HepG2 (cell line): ENCODE measurements at regions not wholly inside any gene's neighbourhood (a gene's known extent, or its start where the extent isn't known, plus 50 kb on each side); places are given as distances from the start of the nearest gene placed in this dataset.

Source experiments
- ATAC-seq: fragments of 200-7000 bp; cut with Tn5 transposase; 3 replicates; pipeline ENCODE4 v1.9.1; 2020; ENCODE audit warnings: mild to moderate bottlenecking, moderate library complexity
- BruUV-seq: library from RNA; stranded (reverse); fragments of 400-500 nt; replicated peaks from 2 replicates; lab custom pipeline; 2021; lab: Mats Ljungman, UMichigan
- CTCF ChIA-PET: fragments of 300-600 bp; formaldehyde crosslinking; extraction: SDS; loops from one replicate; lab custom pipeline; 2021; ENCODE audit warnings: low total read pairs, inconsistent platforms, low intra/inter-chr PET ratio; lab: Yijun Ruan, JAX
- POLR2A ChIA-PET: fragments of 350-600 bp; sonication (Branson Sonifier 250); formaldehyde crosslinking; loops from one replicate; lab custom pipeline; 2020; ENCODE audit warnings: antibody characterized with exemption, inconsistent platforms; lab: Yijun Ruan, JAX
- DNase-seq: peaks from one replicate; pipeline ENCODE4 v3.0.0-alpha.2; 2015; ENCODE audit warnings: low spot score
- FAIRE-seq: peaks from 3 replicates; lab custom pipeline; 2011; peaks lifted over from hg19 to GRCh38; lab: Jason Lieb, UNC
- H2AFZ ChIP-seq: one replicate; pipeline ENCODE4 v1.6.1; 2011; ENCODE audit warnings: low read length, inconsistent platforms
- H3K27ac ChIP-seq: fragments of 300-600 bp; 3 replicates; pipeline ENCODE4 v1.8.0; 2011; ENCODE audit warnings: mixed run types, mild to moderate bottlenecking, mixed read lengths, low read length, inconsistent platforms; ENCODE audit not compliant: insufficient read depth; ENCODE audit errors: extremely low read length
- H3K27me3 ChIP-seq, 2 experiments: fragments of 200-600 bp in 1 of 2; 2 replicates in 1 of 2; 3 replicates in 1 of 2; pipeline versions ENCODE4 v1.6.0 to v1.8.0; 2011; ENCODE audit warnings: low read length in 2 of 2, mild to moderate bottlenecking in 2 of 2, moderate library complexity in 2 of 2, inconsistent platforms in 1 of 2; ENCODE audit not compliant: insufficient read depth in 2 of 2, control insufficient read depth in 1 of 2
- H3K36me3 ChIP-seq, 2 experiments: fragments of 200-600 bp in 1 of 2; replicated peaks in 1 of 2; 2 replicates in 1 of 2; 3 replicates in 1 of 2; pipeline versions ENCODE4 v1.5.1 to v1.8.0; 2011; ENCODE audit warnings: low read length in 2 of 2, inconsistent platforms in 1 of 2; ENCODE audit not compliant: insufficient read depth in 2 of 2, control insufficient read depth in 1 of 2
- H3K4me1 ChIP-seq: 2 replicates; pipeline ENCODE4 v1.5.1; 2012; ENCODE audit warnings: low read length, inconsistent platforms; ENCODE audit not compliant: insufficient read depth
- H3K4me2 ChIP-seq: 2 replicates; pipeline ENCODE4 v1.6.0; 2011; ENCODE audit warnings: low read depth, low read length, inconsistent platforms
- H3K4me3 ChIP-seq, 3 experiments: fragments of 200-600 bp in 1 of 3; sonication (generic), shearing (Covaris generic) in 1 of 3; replicated peaks in 1 of 3; 2 replicates each; pipeline ENCODE4 v1.5.1; 2011 to 2016; ENCODE audit warnings: low read length in 3 of 3, inconsistent platforms in 2 of 3, low read depth in 2 of 3, mild to moderate bottlenecking in 2 of 3, control low read depth in 1 of 3, mixed read lengths in 1 of 3; ENCODE audit not compliant: insufficient read depth in 1 of 3
- H3K79me2 ChIP-seq: one replicate; pipeline ENCODE4 v1.6.1; 2011; ENCODE audit warnings: low read length, inconsistent platforms; ENCODE audit not compliant: insufficient read depth
- H3K9ac ChIP-seq: 2 replicates; pipeline ENCODE4 v1.6.0; 2011; ENCODE audit warnings: mild to moderate bottlenecking, low read depth, low read length, inconsistent platforms; ENCODE audit not compliant: insufficient read depth
- H3K9me3 ChIP-seq: 2 replicates; pipeline ENCODE4 v1.5.1; 2012; ENCODE audit warnings: mild to moderate bottlenecking, low read length
- H4K20me1 ChIP-seq: 2 replicates; pipeline ENCODE4 v1.6.0; 2011; ENCODE audit warnings: inconsistent platforms, mild to moderate bottlenecking, low read length, moderate library complexity; ENCODE audit not compliant: insufficient read depth
- FOSL1 ChIP-seq: sonication (generic); formaldehyde crosslinking; IDR thresholded peaks from 2 replicates; pipeline ENCODE4 v1.9.0; 2021; ENCODE audit warnings: missing genetic modification reagents, borderline replicate concordance
- KLF13 ChIP-seq: sonication (generic); formaldehyde crosslinking; IDR thresholded peaks from 2 replicates; pipeline ENCODE4 v1.4.0; 2020; ENCODE audit warnings: mild to moderate bottlenecking, missing genetic modification reagents
- NFE2L2 ChIP-seq: fragments of 150-350 bp; IDR thresholded peaks from 2 replicates; pipeline ENCODE4 v1.6.1; 2014; ENCODE audit warnings: low read length
- ZKSCAN8 ChIP-seq: IDR thresholded peaks from 2 replicates; pipeline ENCODE4 v1.6.1; 2016; ENCODE audit warnings: borderline replicate concordance, missing genetic modification reagents, missing compliant biosample characterization
- ZNF720 ChIP-seq: sonication (generic); formaldehyde crosslinking; IDR thresholded peaks from 2 replicates; pipeline ENCODE4 v1.4.0; 2020; ENCODE audit warnings: missing genetic modification reagents
- WGBS: methylation state at CpG from one replicate; pipeline ENCODE4 v1.1.6; 2017; ENCODE audit warnings: low lambda C conversion rate; 5-methylcytosine and 5-hydroxymethylcytosine counted together
- in situ Hi-C: cut with HindIII; loops from 2 replicates; pipeline ENCODE4 v1.10.0; 2017; ENCODE audit warnings: low pct_unique_long_range_greater_than_20kb; ENCODE audit not compliant: extremely low pct_ligation_motif_present
- intact Hi-C: fragments of 100-400 bp; cut with micrococcal nuclease; formaldehyde crosslinking; loops from one replicate; pipeline ENCODE4 v1.10.0; 2022; ENCODE audit not compliant: unreplicated experiment
- TF ChIP-seq, protein P1 (sequence below): IDR thresholded peaks from 2 replicates; pipeline ENCODE4 v1.6.1; 2018; ENCODE audit warnings: missing genetic modification reagents, mild to moderate bottlenecking, missing compliant biosample characterization
- TF ChIP-seq, protein P2 (sequence below): sonication (generic); formaldehyde crosslinking; IDR thresholded peaks from 2 replicates; pipeline ENCODE4 v1.8.1; 2022; ENCODE audit warnings: low read depth, mild to moderate bottlenecking, missing genetic modification reagents

DNA sequence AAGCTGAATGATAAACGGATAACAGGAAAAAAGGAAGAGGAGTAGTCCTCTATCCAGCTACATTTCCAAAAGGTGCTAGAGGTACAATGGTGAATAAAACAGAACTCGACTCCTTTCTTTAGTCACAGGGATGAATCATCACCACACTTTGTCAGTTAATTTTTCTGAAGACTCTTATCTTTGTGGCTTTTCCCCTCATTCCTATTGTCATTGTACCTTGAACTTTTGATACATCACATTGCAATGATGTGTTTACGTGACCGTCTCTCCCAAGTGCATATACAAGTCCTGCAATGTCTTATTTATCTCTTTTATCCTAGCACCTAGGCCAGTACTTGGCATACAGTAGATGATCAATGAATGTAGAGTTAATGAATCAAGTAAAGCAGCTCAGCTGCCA, 134.7 kb downstream of the LHFPL1 start (continued):
- TF ChIP-seq, protein P1, sequence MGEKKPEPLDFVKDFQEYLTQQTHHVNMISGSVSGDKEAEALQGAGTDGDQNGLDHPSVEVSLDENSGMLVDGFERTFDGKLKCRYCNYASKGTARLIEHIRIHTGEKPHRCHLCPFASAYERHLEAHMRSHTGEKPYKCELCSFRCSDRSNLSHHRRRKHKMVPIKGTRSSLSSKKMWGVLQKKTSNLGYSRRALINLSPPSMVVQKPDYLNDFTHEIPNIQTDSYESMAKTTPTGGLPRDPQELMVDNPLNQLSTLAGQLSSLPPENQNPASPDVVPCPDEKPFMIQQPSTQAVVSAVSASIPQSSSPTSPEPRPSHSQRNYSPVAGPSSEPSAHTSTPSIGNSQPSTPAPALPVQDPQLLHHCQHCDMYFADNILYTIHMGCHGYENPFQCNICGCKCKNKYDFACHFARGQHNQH (CRISPR knock-in tag), result no peak
- TF ChIP-seq, all 625 proteins: peak for 0

- WGBS, result no CpG with 5 or more reads among the region's 2 CpGs
- no peak for DNase-seq
- no peak overlapping the region for H3K4me2 ChIP-seq
- no peaks in the 10 kb centered on the region for H3K4me1 ChIP-seq
- no peak overlapping the region for H2AFZ ChIP-seq
- H3K9me3 ChIP-seq, result no peaks in the 10 kb centered on the region
- POLR2A ChIA-PET, result no interaction called here
- no peaks in the 10 kb centered on the region for H3K36me3 ChIP-seq
- intact Hi-C loops (no loop called here), in situ Hi-C loops (no loop called here)
- H3K27me3 ChIP-seq, result no peaks in the 10 kb centered on the region
- FAIRE-seq, result no peak
- no peaks in the 10 kb centered on the region for H4K20me1 ChIP-seq
- no peak for ATAC-seq
- TF ChIP-seq ZNF720 (CRISPR knock-in tag), result no peak
- TF ChIP-seq, protein P2, sequence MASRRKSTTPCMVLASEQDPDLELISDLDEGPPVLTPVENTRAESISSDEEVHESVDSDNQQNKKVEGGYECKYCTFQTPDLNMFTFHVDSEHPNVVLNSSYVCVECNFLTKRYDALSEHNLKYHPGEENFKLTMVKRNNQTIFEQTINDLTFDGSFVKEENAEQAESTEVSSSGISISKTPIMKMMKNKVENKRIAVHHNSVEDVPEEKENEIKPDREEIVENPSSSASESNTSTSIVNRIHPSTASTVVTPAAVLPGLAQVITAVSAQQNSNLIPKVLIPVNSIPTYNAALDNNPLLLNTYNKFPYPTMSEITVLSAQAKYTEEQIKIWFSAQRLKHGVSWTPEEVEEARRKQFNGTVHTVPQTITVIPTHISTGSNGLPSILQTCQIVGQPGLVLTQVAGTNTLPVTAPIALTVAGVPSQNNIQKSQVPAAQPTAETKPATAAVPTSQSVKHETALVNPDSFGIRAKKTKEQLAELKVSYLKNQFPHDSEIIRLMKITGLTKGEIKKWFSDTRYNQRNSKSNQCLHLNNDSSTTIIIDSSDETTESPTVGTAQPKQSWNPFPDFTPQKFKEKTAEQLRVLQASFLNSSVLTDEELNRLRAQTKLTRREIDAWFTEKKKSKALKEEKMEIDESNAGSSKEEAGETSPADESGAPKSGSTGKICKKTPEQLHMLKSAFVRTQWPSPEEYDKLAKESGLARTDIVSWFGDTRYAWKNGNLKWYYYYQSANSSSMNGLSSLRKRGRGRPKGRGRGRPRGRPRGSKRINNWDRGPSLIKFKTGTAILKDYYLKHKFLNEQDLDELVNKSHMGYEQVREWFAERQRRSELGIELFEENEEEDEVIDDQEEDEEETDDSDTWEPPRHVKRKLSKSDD, result no peak
- no peak for TF ChIP-seq NFE2L2
- TF ChIP-seq KLF13 (CRISPR knock-in tag), result no peak
- TF ChIP-seq FOSL1 (CRISPR knock-in tag), result no peak
- no peak for TF ChIP-seq ZKSCAN8 (CRISPR knock-in tag)
- no TSS peak for BruUV-seq
- no peak overlapping the region for H3K27ac ChIP-seq
- H3K4me3 ChIP-seq, result no peak overlapping the region
- CTCF ChIA-PET, result no interaction called here
- no peaks in the 10 kb centered on the region for H3K79me2 ChIP-seq
- H3K9ac ChIP-seq, result no peak overlapping the region
These were observed 143.2 kb downstream of the LHFPL1 start for GRCh38 chrX:112536544-112536943.
